B cell (primary cell): ENCODE measurements at regions not wholly inside any gene's neighbourhood (a gene's known extent, or its start where the extent isn't known, plus 50 kb on each side); places are given as distances from the start of the nearest gene placed in this dataset.

Experiments
- ATAC-seq: fragments of 200-7000 bp; cut with Tn5 transposase; one replicate; pipeline ENCODE4 v1.10.0; 2021; ENCODE audit warnings: low read depth, mild to moderate bottlenecking, moderate number of reproducible peaks, moderate library complexity
- CTCF ChIA-PET: fragments of 350-600 bp; sonication (Branson Sonifier 250); formaldehyde crosslinking; loops from one replicate; lab custom pipeline; 2021; ENCODE audit warnings: antibody characterized with exemption, inconsistent platforms; lab: Charles Lee
- POLR2A ChIA-PET: fragments of 350-600 bp; sonication (Branson Sonifier 250); formaldehyde crosslinking; loops from one replicate; lab custom pipeline; 2021; ENCODE audit warnings: antibody characterized with exemption; lab: Charles Lee
- DNase-seq: peaks from one replicate; pipeline ENCODE4 v3.0.0; 2013
- H2AFZ ChIP-seq: 2 replicates; pipeline ENCODE4 v1.6.1; 2012; ENCODE audit warnings: mild to moderate bottlenecking, low read depth, low read length; ENCODE audit not compliant: insufficient read depth, poor library complexity, severe bottlenecking
- H3K27ac ChIP-seq, 2 donors: 1 replicate in 1 of 2; 2 replicates in 1 of 2; pipeline ENCODE4 v1.5.1; 2012 to 2013; ENCODE audit warnings: low read length in 2 of 2, mild to moderate bottlenecking in 2 of 2, moderate library complexity in 1 of 2
- H3K27me3 ChIP-seq, 4 experiments: fragments of 200-600 bp in 1 of 4; sonication (generic) in 1 of 4; replicated peaks in 1 of 4; 1 replicate in 2 of 4; 2 replicates in 2 of 4; pipeline versions ENCODE4 v1.6.1 to v1.7.0; 2013 to 2016; ENCODE audit warnings: low read length in 3 of 4, mild to moderate bottlenecking in 2 of 4, mixed read lengths in 1 of 4, moderate library complexity in 1 of 4; ENCODE audit not compliant: insufficient read depth in 4 of 4, control insufficient read depth in 3 of 4; ENCODE audit errors: control extremely low read depth in 1 of 4
- H3K36me3 ChIP-seq, 2 experiments: replicated peaks in 1 of 2; 1 replicate in 1 of 2; 2 replicates in 1 of 2; pipeline versions ENCODE4 v1.6.1 to v1.7.1; 2013; ENCODE audit warnings: low read length in 1 of 2; ENCODE audit not compliant: insufficient read depth in 2 of 2, control insufficient read depth in 1 of 2; ENCODE audit errors: control extremely low read depth in 1 of 2, extremely low read depth in 1 of 2
- H3K4me1 ChIP-seq, 2 donors: fragments of 200-600 bp in 1 of 2; sonication (generic) in 1 of 2; 1 replicate in 1 of 2; 2 replicates in 1 of 2; pipeline versions ENCODE4 v1.5.1 to v1.6.1; 2013 to 2017; ENCODE audit warnings: low read length in 2 of 2; ENCODE audit not compliant: control insufficient read depth in 2 of 2, insufficient read depth in 2 of 2
- H3K4me2 ChIP-seq: replicated peaks from 2 replicates; pipeline ENCODE3; 2012; ENCODE audit warnings: mild to moderate bottlenecking, low read depth, low read length; ENCODE audit not compliant: poor library complexity, severe bottlenecking
- H3K4me3 ChIP-seq, 5 experiments: fragments of 200-600 bp in 1 of 5; sonication (generic) in 1 of 5; 1 replicate in 3 of 5; 2 replicates in 2 of 5; pipeline versions ENCODE4 v1.5.1 to v1.7.0; 2011 to 2016; ENCODE audit warnings: low read length in 4 of 5, mild to moderate bottlenecking in 4 of 5, low read depth in 2 of 5, control low read depth in 1 of 5, moderate library complexity in 1 of 5; ENCODE audit not compliant: insufficient read depth in 1 of 5; ENCODE audit errors: control extremely low read depth in 1 of 5, extremely low read depth in 1 of 5
- H3K79me2 ChIP-seq: fragments of 200-600 bp; sonication (generic); one replicate; pipeline ENCODE4 v1.6.0; 2016; ENCODE audit warnings: low read length; ENCODE audit not compliant: control insufficient read depth, insufficient read depth
- H3K9ac ChIP-seq: fragments of 200-600 bp; sonication (generic); 2 replicates; pipeline ENCODE4 v1.6.1; 2017; ENCODE audit warnings: mild to moderate bottlenecking, low read length, moderate library complexity
- H3K9me3 ChIP-seq, 3 donors: one replicate each; pipeline versions ENCODE4 v1.6.1 to v1.7.1; 2013; ENCODE audit warnings: low read length in 2 of 3; ENCODE audit not compliant: control insufficient read depth in 2 of 3, insufficient read depth in 1 of 3; ENCODE audit errors: control extremely low read depth in 1 of 3
- H4K20me1 ChIP-seq: 2 replicates; pipeline ENCODE4 v1.6.0; 2012; ENCODE audit warnings: mild to moderate bottlenecking, low read length; ENCODE audit not compliant: insufficient read depth, control insufficient read depth, poor library complexity, severe bottlenecking
- H3K27ac Mint-ChIP-seq: one replicate; pipeline ENCODE4 v1.8.0; 2021; ENCODE audit warnings: mixed read lengths
- H3K27me3 Mint-ChIP-seq: one replicate; pipeline ENCODE4 v1.8.0; 2021; ENCODE audit warnings: mixed read lengths
- H3K4me1 Mint-ChIP-seq: one replicate; pipeline ENCODE4 v1.8.0; 2021; ENCODE audit warnings: mixed read lengths
- H3K4me3 Mint-ChIP-seq: one replicate; pipeline ENCODE4 v1.8.0; 2021; ENCODE audit warnings: mixed read lengths
- H3K9me3 Mint-ChIP-seq: one replicate; pipeline ENCODE4 v1.8.0; 2022; ENCODE audit warnings: mixed read lengths; ENCODE audit not compliant: insufficient read depth
- EZH2 ChIP-seq: IDR thresholded peaks from 2 replicates; pipeline ENCODE4 v1.6.1; 2012; ENCODE audit warnings: borderline replicate concordance, low read depth, mild to moderate bottlenecking, moderate library complexity, low read length; ENCODE audit not compliant: insufficient read depth, poor library complexity, severe bottlenecking
- WGBS: methylation state at CpG from one replicate; pipeline ENCODE4 v1.1.5; 2013; ENCODE audit warnings: missing lambda C conversion rate; ENCODE audit not compliant: insufficient coverage; 5-methylcytosine and 5-hydroxymethylcytosine counted together
- intact Hi-C: fragments of 100-400 bp; cut with micrococcal nuclease; formaldehyde crosslinking; loops from one replicate; pipeline ENCODE4 v1.10.0; 2022
- TF ChIP-seq, protein P1 (sequence below): fragments of 200-600 bp; IDR thresholded peaks from one replicate; pipeline ENCODE4 v1.8.0; 2022; ENCODE audit warnings: antibody characterized with exemption, mild to moderate bottlenecking

DNA sequence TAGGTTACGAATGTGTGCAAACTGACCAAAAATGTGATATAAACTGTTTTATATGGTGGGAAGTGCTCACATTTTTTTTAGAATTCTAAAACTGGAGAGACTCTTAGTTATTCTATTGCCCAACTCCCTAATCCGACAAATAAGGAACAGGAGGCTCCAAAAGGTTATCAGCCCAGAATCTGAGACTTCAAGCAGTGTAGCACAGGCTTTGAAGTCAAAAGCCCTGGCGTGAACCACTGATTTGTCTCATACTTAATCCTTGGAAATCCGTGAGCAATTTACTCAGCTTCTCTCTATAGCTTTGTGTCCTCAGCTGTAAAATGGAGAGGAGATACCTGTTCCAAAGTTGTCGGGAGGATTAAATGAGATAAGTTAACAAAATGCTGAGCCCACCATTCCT, 368.8 kb upstream of the SASH1 start:
- no peak overlapping the region for H3K27ac ChIP-seq
- intact Hi-C loops = no loop called here
- H3K79me2 ChIP-seq = no peaks in the 10 kb centered on the region
- H3K9me3 ChIP-seq = no peaks in the 10 kb centered on the region
- WGBS = 100% methylated on average over 2 of the region's 5 CpGs
- Mint-ChIP-seq H3K9me3 (no peaks in the 10 kb centered on the region), H3K4me3 (no peak overlapping the region), H3K27me3 (no peaks in the 10 kb centered on the region), H3K27ac (no peak overlapping the region), H3K4me1 (no peaks in the 10 kb centered on the region)
- no peaks in the 10 kb centered on the region for H4K20me1 ChIP-seq
- H3K27me3 ChIP-seq = no peaks in the 10 kb centered on the region
- TF ChIP-seq, protein P1, sequence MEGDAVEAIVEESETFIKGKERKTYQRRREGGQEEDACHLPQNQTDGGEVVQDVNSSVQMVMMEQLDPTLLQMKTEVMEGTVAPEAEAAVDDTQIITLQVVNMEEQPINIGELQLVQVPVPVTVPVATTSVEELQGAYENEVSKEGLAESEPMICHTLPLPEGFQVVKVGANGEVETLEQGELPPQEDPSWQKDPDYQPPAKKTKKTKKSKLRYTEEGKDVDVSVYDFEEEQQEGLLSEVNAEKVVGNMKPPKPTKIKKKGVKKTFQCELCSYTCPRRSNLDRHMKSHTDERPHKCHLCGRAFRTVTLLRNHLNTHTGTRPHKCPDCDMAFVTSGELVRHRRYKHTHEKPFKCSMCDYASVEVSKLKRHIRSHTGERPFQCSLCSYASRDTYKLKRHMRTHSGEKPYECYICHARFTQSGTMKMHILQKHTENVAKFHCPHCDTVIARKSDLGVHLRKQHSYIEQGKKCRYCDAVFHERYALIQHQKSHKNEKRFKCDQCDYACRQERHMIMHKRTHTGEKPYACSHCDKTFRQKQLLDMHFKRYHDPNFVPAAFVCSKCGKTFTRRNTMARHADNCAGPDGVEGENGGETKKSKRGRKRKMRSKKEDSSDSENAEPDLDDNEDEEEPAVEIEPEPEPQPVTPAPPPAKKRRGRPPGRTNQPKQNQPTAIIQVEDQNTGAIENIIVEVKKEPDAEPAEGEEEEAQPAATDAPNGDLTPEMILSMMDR = no peak
- no peak for TF ChIP-seq EZH2
- H3K4me1 ChIP-seq = no peaks in the 10 kb centered on the region
- ATAC-seq (no peak), DNase-seq (no peak)
- H3K36me3 ChIP-seq = no peaks in the 10 kb centered on the region
- no peak overlapping the region for H3K4me3 ChIP-seq
- H2AFZ ChIP-seq = no peak overlapping the region
- H3K4me2 ChIP-seq = no peak overlapping the region
- CTCF ChIA-PET = no interaction called here
- H3K9ac ChIP-seq = no peak overlapping the region
- POLR2A ChIA-PET = no interaction called here

DNA sequence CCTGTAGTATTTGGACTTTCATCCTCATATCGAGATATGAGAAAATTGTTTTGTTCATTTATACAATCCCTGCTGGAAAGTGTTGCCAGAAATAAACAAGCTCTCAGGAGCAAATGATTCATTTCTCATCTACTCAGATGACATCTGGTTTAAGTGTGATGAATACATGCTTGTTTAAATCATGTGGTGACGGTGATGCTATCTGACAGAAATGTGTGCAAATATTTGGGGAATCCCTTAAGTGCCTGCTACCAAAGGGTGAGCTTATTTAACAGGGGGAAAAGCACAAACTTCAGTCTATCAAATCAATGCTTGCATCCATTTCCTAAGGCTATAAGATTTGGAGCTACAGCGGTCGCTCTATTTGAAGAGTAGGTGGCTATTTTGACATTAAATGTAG, 368.3 kb upstream of the SASH1 start:
- intact Hi-C loops = no loop called here
- H3K36me3 ChIP-seq = no peaks in the 10 kb centered on the region
- no peak for DNase-seq
- Mint-ChIP-seq H3K9me3 (no peaks in the 10 kb centered on the region), H3K4me1 (no peaks in the 10 kb centered on the region), H3K27ac (no peak overlapping the region), H3K27me3 (no peaks in the 10 kb centered on the region), H3K4me3 (no peak overlapping the region)
- ATAC-seq = no peak
- ChIA-PET POLR2A (no interaction called here), CTCF (no interaction called here)
- no peaks in the 10 kb centered on the region for H3K4me1 ChIP-seq
- H3K4me2 ChIP-seq = no peak overlapping the region
- H3K9ac ChIP-seq = no peak overlapping the region
- H4K20me1 ChIP-seq = no peaks in the 10 kb centered on the region
- TF ChIP-seq EZH2 = no peak
- TF ChIP-seq, protein P1 = no peak
- no peak overlapping the region for H2AFZ ChIP-seq
- WGBS = no CpG with 5 or more reads among the region's 4 CpGs
- no peaks in the 10 kb centered on the region for H3K9me3 ChIP-seq
- H3K79me2 ChIP-seq = no peaks in the 10 kb centered on the region
- H3K4me3 ChIP-seq = no peak overlapping the region
- H3K27me3 ChIP-seq = no peaks in the 10 kb centered on the region
- no peak overlapping the region for H3K27ac ChIP-seq
